ENCODE measurements at regions not wholly inside any gene's neighbourhood (a gene's known extent, or its start where the extent isn't known, plus 50 kb on each side); places are given as distances from the start of the nearest gene placed in this dataset.

DNA sequence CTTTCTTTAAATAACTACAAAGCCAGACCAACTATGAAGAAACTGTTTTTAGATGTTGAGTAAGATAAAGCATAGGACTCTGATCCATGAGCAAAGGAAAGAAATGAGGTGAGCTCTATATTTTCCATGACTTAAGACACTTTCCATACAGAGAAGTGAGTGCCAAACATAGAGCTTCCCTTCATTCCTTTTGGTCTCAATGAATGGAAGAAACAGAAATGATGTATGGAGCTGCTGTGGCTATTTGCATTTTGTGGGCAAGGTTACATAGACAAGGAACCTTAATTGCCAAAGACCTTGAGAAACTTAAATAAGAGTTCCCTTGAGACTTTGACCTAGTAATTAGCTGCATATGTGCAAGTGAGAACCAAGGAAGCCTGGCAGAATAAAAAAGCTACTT lies 1152.2 kb downstream of the XPNPEP1 start:
- no peak for DNase-seq

DNA sequence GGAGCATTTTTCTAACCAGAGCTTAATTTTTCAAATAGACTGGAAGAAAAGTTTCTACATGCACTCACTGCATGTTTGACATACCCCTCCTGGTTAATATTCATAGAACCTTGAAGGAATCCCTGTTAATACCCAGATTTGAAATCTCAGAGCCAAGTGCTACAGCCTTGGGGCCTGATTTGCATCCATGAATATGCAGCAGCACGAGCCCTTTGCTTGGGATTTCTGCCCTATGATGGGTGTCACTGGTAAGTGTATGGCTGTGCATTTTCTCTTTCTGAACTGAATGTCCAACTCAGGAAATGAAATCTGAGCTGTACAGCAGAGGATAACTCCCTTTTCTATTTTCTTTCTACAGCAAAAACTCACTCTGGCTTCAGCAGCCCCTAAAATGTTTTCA lies 1157.5 kb downstream of the XPNPEP1 start:
- DNase-seq: no peak

- DNase-seq: no peak
Measured at GRCh38 chr10:108757946-108758345, 1165.4 kb downstream of the XPNPEP1 start.

DNA sequence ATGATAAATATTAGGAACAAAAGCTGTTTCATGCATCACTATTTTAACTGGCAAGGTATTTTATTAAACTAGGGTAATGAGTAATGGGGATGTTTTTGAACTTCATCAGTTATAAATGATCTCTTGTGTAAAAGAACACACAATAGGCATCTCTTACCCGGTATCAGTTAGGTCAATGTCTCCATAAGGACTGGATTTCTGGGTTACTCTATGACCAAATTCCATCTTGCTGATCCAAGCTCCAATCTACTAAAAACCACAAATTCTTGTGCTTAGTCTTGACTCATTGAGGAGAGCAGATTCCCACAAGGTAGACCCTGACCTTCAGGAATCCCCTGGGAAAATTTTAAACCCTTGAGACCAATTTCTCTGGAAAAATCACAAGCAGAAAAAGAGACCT lies 1167.7 kb downstream of the XPNPEP1 start:
- no peak for DNase-seq

DNA sequence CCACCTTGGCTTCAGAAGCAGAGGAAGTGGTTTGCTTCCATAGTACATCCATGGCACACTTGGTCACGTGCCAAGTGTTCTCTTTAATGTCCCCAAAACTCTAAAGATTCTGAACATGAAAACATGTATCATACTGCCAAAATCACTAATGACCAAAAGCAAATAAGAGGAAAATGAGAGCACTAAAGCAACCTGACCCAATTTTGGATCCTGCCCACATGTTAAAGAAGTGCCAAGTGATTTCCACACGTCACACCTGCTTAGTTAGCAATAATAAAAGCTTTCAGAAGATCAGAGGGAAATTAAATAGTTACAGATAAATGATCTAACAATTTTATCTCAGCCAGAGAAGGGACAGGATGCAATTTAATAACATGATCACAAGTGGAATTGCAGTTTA lies 1170.0 kb downstream of the XPNPEP1 start:
- no peak for DNase-seq

GRCh38 chr10:108749042-108749441 lies 1174.3 kb downstream of the XPNPEP1 start:
- no peak for DNase-seq

- DNase-seq: no peak
Measured at GRCh38 chr10:108736111-108736510, 1187.2 kb downstream of the XPNPEP1 start.

DNA sequence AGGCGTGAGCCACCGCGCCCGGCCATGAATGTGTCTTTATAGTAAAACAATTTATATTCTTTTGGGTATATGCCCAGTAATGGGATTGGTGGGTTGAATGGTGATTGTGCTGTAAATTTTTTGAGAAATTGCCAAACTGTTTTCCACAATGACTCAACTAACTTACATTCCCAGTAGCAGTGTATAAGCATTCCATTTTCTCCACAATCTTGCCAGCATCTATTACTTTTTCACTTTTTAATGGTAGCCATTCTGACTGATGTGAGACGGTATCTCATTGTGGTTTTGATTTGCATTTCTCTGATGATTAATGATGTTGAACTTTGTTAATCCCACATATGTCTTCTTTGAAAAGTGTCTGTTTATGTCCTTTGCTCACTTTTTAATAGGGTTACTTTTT lies 1187.9 kb downstream of the XPNPEP1 start:
- DNase-seq: no peak

GRCh38 chr10:108721874-108722273 lies 1201.4 kb downstream of the XPNPEP1 start:
- DNase-seq: no peak

- DNase-seq: no peak
Measured at GRCh38 chr10:108716352-108716751, 1207.0 kb downstream of the XPNPEP1 start.

GRCh38 chr10:108709927-108710722 lies 1213.2 kb downstream of the XPNPEP1 start:
- DNase-seq: no peak

GRCh38 chr10:108708363-108708762 lies 1214.9 kb downstream of the XPNPEP1 start:
- no peak for DNase-seq

GRCh38 chr10:108696792-108697477 lies 1226.4 kb downstream of the XPNPEP1 start:
- no peak for DNase-seq

DNA sequence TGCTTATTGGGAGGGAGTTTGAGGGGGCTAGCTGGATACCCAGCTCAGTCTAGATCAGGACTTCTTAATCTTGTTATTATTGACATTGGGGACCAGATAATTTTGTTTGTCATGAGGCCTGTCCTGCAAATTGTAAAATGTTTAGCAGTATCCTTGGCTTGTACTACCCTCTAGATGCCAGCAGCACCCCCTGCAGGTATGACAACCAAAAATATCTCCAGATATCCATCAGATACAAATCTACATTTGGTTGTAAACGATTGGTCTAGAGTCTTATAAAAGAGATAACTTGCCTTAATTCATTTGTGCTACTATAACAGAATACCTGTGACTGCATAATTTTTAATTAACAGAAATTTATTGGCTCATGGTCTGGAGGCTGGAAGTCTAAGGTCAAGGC lies 1232.2 kb downstream of the XPNPEP1 start:
- no peak for DNase-seq

DNA sequence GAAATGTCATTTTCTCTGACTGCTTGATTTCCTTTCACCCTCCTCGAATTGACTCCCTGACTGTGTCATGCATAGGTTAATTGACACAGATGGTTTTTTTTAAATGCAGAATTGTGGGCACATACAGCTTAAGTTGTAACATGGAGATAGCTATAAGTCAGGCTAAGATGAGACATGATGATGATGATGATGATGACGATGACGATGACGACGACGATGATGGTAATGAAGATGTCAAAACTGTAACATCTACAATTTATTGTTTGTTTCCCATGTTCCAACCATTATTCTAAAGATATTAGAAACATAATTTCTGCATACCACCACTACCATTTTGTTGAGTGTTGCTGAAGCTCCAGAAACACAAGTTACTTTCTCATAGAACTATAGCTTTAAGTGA lies 1232.8 kb downstream of the XPNPEP1 start:
- DNase-seq: no peak

GRCh38 chr10:108689891-108690290 lies 1233.4 kb downstream of the XPNPEP1 start:
- DNase-seq: no peak

DNA sequence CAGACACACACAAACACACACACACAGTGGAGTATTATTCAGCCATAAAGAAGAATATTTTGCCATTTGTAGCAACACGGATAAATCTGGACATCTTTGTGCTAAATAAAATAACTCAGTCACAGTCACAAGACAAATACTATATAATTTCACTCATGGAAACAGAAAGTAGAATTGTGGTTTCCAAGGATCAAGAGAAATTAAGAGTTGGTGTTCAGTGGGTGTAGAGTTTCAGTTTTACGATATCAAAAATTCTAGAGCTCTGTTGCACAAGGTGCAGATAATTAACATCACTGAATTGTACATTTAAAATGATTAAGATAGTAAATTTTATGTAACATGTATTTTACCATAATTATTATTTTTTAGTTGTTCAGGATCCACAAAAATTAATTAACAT lies 1235.0 kb downstream of the XPNPEP1 start:
- no peak for DNase-seq

DNA sequence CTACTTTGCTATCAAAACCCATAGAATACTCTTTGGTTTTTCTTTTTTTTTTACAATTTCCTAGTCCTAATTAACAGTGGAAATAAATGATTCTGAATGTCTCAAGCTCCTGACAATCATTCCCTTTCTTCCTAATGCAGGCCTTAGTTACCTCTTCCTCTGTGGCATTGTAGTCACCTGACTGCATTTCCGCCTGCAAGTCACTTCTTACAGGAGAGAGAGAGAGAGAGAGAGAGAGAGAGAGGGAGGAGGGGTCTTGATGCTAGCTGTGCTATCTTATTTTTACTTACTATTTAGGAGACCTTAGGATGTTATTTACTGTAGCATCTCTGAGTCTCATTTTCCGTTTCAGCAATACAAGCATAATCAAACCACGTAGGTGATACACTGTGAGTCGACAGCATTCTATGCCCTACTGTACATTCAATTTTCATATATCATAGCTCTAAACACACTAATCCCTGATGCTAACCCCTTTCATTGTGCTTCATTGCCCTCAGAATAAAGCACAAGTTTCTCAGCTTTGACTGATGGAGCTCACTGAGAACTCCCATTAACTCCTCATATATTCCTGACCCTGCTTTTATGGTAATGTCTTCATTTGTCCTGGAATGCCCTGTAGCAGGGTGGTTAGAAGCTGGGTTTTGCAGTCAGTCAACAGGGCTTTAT lies 1237.3 kb downstream of the XPNPEP1 start:
- DNase-seq: no peak

DNA sequence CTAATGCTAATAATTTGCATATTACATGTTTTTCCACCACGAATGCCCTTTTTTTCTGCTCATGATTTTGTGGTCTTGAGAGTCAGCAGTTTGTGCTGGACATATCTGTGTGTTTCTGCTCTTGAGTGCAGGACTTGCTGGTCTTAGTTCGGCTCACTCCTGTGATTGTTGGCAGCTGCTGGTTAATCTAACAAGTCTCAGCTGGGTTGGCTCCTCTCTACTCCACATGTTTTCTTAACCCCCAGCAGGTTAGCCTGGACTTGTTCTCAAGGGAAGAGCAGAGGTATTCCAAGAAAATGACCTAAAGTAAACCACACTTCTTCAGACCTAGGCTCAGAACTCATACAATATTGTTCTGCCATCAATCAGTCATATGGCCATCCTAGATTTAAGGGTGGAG lies 1238.9 kb downstream of the XPNPEP1 start:
- DNase-seq: no peak

DNA sequence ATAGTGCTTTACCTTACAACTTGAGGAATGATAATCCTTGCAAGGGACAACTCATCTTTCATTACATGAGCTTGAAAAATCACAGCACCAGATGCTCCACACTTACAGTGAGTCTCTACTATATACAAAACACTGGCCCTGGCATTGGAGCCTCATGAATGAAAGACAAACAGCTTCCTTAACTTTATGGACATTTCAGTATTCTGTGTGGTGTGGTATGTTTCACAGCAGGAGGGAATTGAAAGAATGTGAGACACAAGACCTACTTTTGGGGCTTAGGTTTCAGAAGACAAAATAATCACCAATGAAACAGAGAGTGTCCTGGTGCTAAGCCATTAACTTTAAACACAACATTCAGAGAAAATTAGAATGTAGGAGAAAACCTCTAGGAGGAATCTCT lies 1249.6 kb downstream of the XPNPEP1 start:
- no peak for DNase-seq

DNA sequence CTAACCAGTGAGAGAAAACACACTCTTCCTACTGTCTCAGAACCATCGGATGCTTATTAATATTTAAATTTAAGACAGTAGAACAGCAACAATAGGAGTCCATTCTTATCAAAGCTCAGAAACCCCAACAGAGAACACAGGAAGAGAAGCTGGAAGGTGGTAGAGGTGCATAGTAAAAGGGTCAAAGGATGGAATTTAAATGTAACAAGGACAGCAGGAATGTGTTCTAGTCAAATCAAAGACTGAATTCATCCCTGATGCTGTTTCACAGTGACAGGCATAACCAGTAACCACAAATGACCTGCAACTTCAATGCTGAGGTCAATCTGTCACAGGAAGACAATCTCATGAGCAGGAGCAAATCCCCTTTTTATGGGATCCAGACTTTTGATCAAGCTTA lies 1259.7 kb downstream of the XPNPEP1 start:
- DNase-seq: no peak

- DNase-seq: no peak
Measured at GRCh38 chr10:108662975-108663374, 1260.3 kb downstream of the XPNPEP1 start.

DNA sequence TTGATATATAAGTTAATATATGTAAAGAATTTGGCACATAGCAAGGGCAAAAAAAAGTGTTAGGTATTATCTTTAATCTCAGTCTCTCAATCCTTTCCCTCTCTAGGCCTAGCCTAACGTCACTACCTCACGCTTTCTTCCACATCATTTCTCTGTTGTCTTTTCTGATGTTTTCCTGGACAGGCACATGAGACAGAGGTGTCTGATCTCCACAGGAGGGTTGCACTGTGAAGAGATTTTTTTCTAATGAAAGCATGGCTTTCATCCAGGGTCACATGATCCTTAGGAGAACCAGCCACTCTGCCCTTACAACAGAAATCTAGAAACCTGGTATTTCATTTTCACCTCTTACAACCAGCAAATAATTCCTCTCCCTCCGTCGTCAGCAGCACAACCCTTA lies 1268.3 kb downstream of the XPNPEP1 start:
- no peak for DNase-seq

GRCh38 chr10:108653531-108653930 lies 1269.8 kb downstream of the XPNPEP1 start:
- no peak for DNase-seq

All from inflammatory macrophage (primary cell).